ENCODE measurements at regions not wholly inside any gene's neighbourhood (a gene's known extent, or its start where the extent isn't known, plus 50 kb on each side); places are given as distances from the start of the nearest gene placed in this dataset.

DNA sequence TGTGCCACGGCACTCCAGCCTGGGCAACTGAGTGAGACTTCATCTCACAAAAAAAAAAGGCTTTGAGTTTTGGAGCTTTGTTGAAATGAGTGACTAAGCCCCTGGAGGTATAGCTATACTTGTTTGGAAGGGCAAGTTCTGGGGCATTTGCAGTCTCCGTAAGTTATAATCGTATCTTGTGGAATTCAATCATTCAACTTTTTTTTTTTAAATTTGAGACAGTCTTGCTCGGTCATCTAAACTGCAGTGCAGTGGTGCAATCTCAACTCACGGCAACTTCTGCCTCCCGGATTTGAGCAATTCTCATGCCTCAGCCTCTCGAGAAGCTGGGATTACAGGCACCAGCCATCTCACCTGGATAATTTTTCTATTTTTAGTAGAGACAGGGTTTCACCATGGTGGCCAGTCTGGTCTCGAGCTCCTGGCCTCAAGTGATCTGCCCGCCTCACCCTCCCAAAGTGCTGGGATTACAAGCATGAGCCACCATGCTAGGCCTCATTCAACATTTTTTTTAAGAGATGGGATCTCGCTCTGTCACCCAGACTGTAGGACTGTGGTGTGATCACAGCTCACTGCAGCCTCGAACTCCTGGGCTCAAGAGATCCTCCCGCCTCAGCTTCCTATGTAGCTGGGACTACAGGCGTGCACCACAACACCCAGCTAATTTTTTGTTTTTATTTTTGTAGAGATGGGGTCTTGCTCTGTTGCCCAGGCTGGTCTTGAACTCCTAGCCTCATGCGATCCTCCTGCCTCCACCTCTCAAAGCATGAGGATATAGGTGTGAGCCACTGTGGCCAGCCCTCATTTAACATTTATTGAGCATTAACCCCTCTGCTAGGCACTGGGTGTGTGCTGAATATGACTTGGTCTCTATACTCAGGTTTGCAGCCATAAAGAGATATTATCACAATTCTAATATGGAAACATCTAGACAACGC, 133.7 kb upstream of the MAP1LC3B2 start:
- TF ChIP-seq, protein P1, sequence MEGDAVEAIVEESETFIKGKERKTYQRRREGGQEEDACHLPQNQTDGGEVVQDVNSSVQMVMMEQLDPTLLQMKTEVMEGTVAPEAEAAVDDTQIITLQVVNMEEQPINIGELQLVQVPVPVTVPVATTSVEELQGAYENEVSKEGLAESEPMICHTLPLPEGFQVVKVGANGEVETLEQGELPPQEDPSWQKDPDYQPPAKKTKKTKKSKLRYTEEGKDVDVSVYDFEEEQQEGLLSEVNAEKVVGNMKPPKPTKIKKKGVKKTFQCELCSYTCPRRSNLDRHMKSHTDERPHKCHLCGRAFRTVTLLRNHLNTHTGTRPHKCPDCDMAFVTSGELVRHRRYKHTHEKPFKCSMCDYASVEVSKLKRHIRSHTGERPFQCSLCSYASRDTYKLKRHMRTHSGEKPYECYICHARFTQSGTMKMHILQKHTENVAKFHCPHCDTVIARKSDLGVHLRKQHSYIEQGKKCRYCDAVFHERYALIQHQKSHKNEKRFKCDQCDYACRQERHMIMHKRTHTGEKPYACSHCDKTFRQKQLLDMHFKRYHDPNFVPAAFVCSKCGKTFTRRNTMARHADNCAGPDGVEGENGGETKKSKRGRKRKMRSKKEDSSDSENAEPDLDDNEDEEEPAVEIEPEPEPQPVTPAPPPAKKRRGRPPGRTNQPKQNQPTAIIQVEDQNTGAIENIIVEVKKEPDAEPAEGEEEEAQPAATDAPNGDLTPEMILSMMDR (IDR thresholded peaks at IDR 0.05), result no peak
- no peak for TF ChIP-seq POLR2AphosphoS5 (IDR thresholded peaks at IDR 0.05)
